ENCODE measurements at regions not wholly inside any gene's neighbourhood (a gene's known extent, or its start where the extent isn't known, plus 50 kb on each side); places are given as distances from the start of the nearest gene placed in this dataset.

DNA sequence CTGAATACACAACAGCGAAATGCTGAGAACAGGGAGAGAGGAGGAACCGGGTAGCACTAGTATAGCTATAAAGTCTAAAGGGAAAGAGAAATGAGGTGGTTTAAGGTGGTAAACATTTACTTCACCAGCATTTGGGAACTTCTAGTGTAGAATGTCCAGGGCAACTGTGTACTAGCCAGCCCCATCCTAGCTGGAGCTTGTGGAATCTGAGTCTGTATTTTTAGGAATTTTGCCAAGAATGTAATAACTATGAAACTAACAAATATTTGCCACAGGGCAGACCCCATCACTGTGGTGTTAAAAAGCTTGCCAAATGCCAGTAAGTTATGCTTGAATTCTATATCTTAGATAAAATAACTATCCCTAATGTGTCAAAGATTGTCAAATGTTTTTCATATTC, 398.9 kb upstream of the MIS18BP1 start:
- TF ChIP-seq, protein P1, sequence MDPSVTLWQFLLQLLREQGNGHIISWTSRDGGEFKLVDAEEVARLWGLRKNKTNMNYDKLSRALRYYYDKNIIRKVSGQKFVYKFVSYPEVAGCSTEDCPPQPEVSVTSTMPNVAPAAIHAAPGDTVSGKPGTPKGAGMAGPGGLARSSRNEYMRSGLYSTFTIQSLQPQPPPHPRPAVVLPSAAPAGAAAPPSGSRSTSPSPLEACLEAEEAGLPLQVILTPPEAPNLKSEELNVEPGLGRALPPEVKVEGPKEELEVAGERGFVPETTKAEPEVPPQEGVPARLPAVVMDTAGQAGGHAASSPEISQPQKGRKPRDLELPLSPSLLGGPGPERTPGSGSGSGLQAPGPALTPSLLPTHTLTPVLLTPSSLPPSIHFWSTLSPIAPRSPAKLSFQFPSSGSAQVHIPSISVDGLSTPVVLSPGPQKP (IDR thresholded peaks at IDR 0.05; ENCODE audit: borderline replicate concordance, low read depth, low read length) = no peak
- TF ChIP-seq CEBPB (IDR thresholded peaks at IDR 0.05; ENCODE audit: low read depth, low read length) = no peak
- TF ChIP-seq, protein P2, sequence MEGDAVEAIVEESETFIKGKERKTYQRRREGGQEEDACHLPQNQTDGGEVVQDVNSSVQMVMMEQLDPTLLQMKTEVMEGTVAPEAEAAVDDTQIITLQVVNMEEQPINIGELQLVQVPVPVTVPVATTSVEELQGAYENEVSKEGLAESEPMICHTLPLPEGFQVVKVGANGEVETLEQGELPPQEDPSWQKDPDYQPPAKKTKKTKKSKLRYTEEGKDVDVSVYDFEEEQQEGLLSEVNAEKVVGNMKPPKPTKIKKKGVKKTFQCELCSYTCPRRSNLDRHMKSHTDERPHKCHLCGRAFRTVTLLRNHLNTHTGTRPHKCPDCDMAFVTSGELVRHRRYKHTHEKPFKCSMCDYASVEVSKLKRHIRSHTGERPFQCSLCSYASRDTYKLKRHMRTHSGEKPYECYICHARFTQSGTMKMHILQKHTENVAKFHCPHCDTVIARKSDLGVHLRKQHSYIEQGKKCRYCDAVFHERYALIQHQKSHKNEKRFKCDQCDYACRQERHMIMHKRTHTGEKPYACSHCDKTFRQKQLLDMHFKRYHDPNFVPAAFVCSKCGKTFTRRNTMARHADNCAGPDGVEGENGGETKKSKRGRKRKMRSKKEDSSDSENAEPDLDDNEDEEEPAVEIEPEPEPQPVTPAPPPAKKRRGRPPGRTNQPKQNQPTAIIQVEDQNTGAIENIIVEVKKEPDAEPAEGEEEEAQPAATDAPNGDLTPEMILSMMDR (conservative IDR thresholded peaks at IDR 0.05; ENCODE audit: low read depth, low read length) = no peak
- TF ChIP-seq, protein P3, sequence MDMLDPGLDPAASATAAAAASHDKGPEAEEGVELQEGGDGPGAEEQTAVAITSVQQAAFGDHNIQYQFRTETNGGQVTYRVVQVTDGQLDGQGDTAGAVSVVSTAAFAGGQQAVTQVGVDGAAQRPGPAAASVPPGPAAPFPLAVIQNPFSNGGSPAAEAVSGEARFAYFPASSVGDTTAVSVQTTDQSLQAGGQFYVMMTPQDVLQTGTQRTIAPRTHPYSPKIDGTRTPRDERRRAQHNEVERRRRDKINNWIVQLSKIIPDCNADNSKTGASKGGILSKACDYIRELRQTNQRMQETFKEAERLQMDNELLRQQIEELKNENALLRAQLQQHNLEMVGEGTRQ (IDR thresholded peaks at IDR 0.05; ENCODE audit: low read depth, low read length) = no peak
- no peak for TF ChIP-seq POLR2A (IDR thresholded peaks at IDR 0.05; ENCODE audit: low read depth, low read length)
- TF ChIP-seq SMC3 (IDR thresholded peaks at IDR 0.05; ENCODE audit: low read depth, low read length) = no peak
- TF ChIP-seq RAD21 (IDR thresholded peaks at IDR 0.05; ENCODE audit: low read length) = no peak
- no peak for TF ChIP-seq RFX5 (IDR thresholded peaks at IDR 0.05; ENCODE audit: low read depth, low read length)
- no peak for TF ChIP-seq MAZ (IDR thresholded peaks at IDR 0.05; ENCODE audit: borderline replicate concordance, low read depth, low read length)
- TF ChIP-seq RCOR1 (IDR thresholded peaks at IDR 0.05; ENCODE audit: insufficient replicate concordance, low read length) = no peak
- no peak for TF ChIP-seq MAFK (IDR thresholded peaks at IDR 0.05; ENCODE audit: low read depth, low read length)
- no peak for TF ChIP-seq CHD1 (IDR thresholded peaks at IDR 0.05; ENCODE audit: low read depth, low read length)
- no peak for TF ChIP-seq MXI1 (IDR thresholded peaks at IDR 0.05; ENCODE audit: borderline replicate concordance, low read depth, low read length)
- no peak for TF ChIP-seq BHLHE40 (IDR thresholded peaks at IDR 0.05; ENCODE audit: low read depth, low read length)
